H1 (cell line): ENCODE measurements at regions not wholly inside any gene's neighbourhood (a gene's known extent, or its start where the extent isn't known, plus 50 kb on each side); places are given as distances from the start of the nearest gene placed in this dataset.

Source experiments
- ASH2L ChIP-seq: fragments of 200-600, 300-600 bp; sonication (generic); IDR thresholded peaks from one replicate; pipeline ENCODE4 v1.7.1; 2017; ENCODE audit warnings: low read length
- EZH2 ChIP-seq: fragments of 200-600 bp; sonication (generic); IDR thresholded peaks from 2 replicates; pipeline ENCODE4 v1.7.1; 2012; ENCODE audit warnings: low read depth, mild to moderate bottlenecking, moderate library complexity, low read length, inconsistent platforms; ENCODE audit not compliant: severe bottlenecking
- JUN ChIP-seq: IDR thresholded peaks from 2 replicates; pipeline ENCODE4 v1.6.1; 2011; ENCODE audit warnings: low read depth, mild to moderate bottlenecking, improper control_type of control experiment, low read length
- POLR2A ChIP-seq, 2 experiments: IDR thresholded peaks; 1 replicate in 1 of 2; 2 replicates in 1 of 2; pipeline ENCODE4 v1.6.1; 2011; ENCODE audit warnings: low read depth in 2 of 2, low read length in 2 of 2, mild to moderate bottlenecking in 2 of 2; ENCODE audit errors: control extremely low read depth in 1 of 2
- RBBP5 ChIP-seq: IDR thresholded peaks from 2 replicates; pipeline ENCODE4 v1.7.1; 2012; ENCODE audit warnings: low read depth, mild to moderate bottlenecking, inconsistent platforms, low read length, moderate library complexity, borderline replicate concordance
- TAF1 ChIP-seq: IDR thresholded peaks from 2 replicates; pipeline ENCODE4 v1.6.1; 2011; ENCODE audit warnings: mild to moderate bottlenecking, low read depth, low read length
- TBP ChIP-seq: IDR thresholded peaks from 2 replicates; pipeline ENCODE4 v1.6.1; 2011; ENCODE audit warnings: low read depth, low read length, improper control_type of control experiment
- TF ChIP-seq, protein P1 (sequence below): IDR thresholded peaks from 2 replicates; pipeline ENCODE4 v1.6.1; 2012; ENCODE audit warnings: inconsistent platforms
- TF ChIP-seq, protein P2 (sequence below), 3 experiments: IDR thresholded peaks; 1 replicate in 2 of 3; 2 replicates in 1 of 3; pipeline versions ENCODE4 v1.5.1 to v1.6.1; 2011; ENCODE audit warnings: low read length in 3 of 3, mild to moderate bottlenecking in 3 of 3, inconsistent platforms in 2 of 3, low read depth in 1 of 3, moderate library complexity in 1 of 3; ENCODE audit not compliant: insufficient read depth in 1 of 3; ENCODE audit errors: control extremely low read depth in 1 of 3
- TF ChIP-seq, protein P3 (sequence below): IDR thresholded peaks from 2 replicates; pipeline ENCODE4 v1.6.1; 2011; ENCODE audit warnings: low read length, improper control_type of control experiment
- TF ChIP-seq, protein P4 (sequence below): IDR thresholded peaks from 2 replicates; pipeline ENCODE4 v1.6.1; 2012; ENCODE audit warnings: inconsistent platforms
- TF ChIP-seq, protein P5 (sequence below): IDR thresholded peaks from 2 replicates; pipeline ENCODE4 v1.6.1; 2011; ENCODE audit warnings: low read depth, mild to moderate bottlenecking, low read length; ENCODE audit not compliant: insufficient read depth

DNA sequence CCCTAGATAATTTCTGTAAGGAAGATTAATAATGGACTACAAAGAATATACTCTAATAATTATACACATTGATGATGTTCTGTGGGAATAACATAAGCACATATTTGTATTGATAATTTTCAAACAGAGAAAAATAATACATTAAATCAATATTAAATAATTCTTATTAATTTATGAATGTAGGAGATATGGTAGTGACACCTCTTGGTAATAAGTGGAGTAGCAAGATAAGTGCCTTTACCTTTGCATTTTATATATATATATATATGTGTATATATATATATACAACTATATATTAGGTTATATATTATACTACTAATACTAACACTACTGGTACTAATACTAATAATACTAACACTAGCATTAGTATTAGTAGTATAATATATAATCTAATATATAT, 905.8 kb downstream of the SLITRK1 start:
- TF ChIP-seq, protein P1, sequence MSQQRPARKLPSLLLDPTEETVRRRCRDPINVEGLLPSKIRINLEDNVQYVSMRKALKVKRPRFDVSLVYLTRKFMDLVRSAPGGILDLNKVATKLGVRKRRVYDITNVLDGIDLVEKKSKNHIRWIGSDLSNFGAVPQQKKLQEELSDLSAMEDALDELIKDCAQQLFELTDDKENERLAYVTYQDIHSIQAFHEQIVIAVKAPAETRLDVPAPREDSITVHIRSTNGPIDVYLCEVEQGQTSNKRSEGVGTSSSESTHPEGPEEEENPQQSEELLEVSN, result no peak
- TF ChIP-seq EZH2 (no peak), ASH2L (no peak), TAF1 (no peak), POLR2A (IDR thresholded peaks at IDR 0.05; ENCODE audit: control extremely low read depth in 1 of 2, low read depth in 2 of 2, low read length in 2 of 2) (no peak), TBP (no peak), JUN (no peak), RBBP5 (no peak)
- TF ChIP-seq, protein P2, sequence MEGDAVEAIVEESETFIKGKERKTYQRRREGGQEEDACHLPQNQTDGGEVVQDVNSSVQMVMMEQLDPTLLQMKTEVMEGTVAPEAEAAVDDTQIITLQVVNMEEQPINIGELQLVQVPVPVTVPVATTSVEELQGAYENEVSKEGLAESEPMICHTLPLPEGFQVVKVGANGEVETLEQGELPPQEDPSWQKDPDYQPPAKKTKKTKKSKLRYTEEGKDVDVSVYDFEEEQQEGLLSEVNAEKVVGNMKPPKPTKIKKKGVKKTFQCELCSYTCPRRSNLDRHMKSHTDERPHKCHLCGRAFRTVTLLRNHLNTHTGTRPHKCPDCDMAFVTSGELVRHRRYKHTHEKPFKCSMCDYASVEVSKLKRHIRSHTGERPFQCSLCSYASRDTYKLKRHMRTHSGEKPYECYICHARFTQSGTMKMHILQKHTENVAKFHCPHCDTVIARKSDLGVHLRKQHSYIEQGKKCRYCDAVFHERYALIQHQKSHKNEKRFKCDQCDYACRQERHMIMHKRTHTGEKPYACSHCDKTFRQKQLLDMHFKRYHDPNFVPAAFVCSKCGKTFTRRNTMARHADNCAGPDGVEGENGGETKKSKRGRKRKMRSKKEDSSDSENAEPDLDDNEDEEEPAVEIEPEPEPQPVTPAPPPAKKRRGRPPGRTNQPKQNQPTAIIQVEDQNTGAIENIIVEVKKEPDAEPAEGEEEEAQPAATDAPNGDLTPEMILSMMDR (IDR thresholded peaks at IDR 0.05; ENCODE audit: control extremely low read depth in 1 of 3, insufficient read depth in 1 of 3, low read depth in 1 of 3, low read length in 3 of 3), result no peak
- TF ChIP-seq, protein P3, sequence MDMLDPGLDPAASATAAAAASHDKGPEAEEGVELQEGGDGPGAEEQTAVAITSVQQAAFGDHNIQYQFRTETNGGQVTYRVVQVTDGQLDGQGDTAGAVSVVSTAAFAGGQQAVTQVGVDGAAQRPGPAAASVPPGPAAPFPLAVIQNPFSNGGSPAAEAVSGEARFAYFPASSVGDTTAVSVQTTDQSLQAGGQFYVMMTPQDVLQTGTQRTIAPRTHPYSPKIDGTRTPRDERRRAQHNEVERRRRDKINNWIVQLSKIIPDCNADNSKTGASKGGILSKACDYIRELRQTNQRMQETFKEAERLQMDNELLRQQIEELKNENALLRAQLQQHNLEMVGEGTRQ, result no peak
- TF ChIP-seq, protein P4, sequence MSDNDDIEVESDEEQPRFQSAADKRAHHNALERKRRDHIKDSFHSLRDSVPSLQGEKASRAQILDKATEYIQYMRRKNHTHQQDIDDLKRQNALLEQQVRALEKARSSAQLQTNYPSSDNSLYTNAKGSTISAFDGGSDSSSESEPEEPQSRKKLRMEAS, result no peak
- TF ChIP-seq, protein P5, sequence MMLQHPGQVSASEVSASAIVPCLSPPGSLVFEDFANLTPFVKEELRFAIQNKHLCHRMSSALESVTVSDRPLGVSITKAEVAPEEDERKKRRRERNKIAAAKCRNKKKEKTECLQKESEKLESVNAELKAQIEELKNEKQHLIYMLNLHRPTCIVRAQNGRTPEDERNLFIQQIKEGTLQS, result no peak
